PFSK-1 (cell line): ENCODE measurements at regions not wholly inside any gene's neighbourhood (a gene's known extent, or its start where the extent isn't known, plus 50 kb on each side); places are given as distances from the start of the nearest gene placed in this dataset.

Source experiments
- FOXP2 ChIP-seq: optimal IDR thresholded peaks from 2 replicates; pipeline ENCODE3; 2011; ENCODE audit warnings: borderline replicate concordance, control low read depth, inconsistent platforms; ENCODE audit not compliant: insufficient read depth; ENCODE audit errors: extremely low read length, extremely low read depth
- POLR2AphosphoS5 ChIP-seq: IDR thresholded peaks from 2 replicates; pipeline ENCODE4 v1.6.1; 2012; ENCODE audit warnings: low read depth, mild to moderate bottlenecking, control low read depth, low read length, moderate library complexity
- SIN3A ChIP-seq: IDR thresholded peaks from 2 replicates; pipeline ENCODE4 v1.6.1; 2012; ENCODE audit warnings: mild to moderate bottlenecking, low read length, moderate library complexity, borderline replicate concordance; ENCODE audit not compliant: insufficient read depth
- TAF1 ChIP-seq: IDR thresholded peaks from 2 replicates; pipeline ENCODE4 v1.6.1; 2012; ENCODE audit warnings: low read length, control low read depth, borderline replicate concordance; ENCODE audit not compliant: insufficient read depth
- TF ChIP-seq, protein P1 (sequence below), 2 experiments: IDR thresholded peaks; 2 replicates each; pipeline versions ENCODE4 v1.6.1 to v1.8.0; 2011 to 2012; ENCODE audit warnings: low read depth in 2 of 2, low read length in 2 of 2, control low read depth in 1 of 2, inconsistent platforms in 1 of 2, mild to moderate bottlenecking in 1 of 2, moderate library complexity in 1 of 2; ENCODE audit not compliant: insufficient read depth in 1 of 2

DNA sequence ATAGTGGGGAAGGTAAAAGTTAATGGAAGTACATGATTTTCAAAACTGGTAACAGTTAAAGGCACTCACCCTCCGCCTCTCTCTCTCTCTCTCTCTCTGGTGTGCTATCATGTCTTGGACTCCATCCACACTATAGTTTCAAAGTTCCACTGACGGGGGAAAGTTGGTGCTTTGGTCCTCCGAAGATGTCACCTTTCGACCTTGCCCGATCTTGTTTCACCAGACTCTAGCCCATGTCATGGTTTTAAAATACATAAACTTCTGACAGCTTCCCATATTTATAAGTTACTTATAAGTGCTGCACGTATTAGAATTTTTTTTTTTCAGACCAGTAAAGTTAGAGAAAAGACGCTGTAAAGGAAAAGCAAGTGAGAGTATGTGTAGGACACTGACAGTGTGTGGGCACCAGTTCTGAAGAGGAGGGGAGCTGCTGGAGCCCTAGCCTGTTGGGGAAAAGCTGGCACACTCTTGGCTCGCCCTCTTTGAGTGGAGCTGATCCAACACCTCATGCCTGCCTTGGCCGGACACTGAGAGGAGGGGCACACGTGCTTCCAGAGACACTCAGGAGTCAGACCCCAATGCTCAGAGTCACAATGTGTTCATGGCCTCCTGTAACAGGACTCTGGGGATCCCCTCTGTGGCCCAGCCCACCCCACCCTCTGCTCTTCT, 200.5 kb upstream of the TPM1 start:
- TF ChIP-seq, protein P1, sequence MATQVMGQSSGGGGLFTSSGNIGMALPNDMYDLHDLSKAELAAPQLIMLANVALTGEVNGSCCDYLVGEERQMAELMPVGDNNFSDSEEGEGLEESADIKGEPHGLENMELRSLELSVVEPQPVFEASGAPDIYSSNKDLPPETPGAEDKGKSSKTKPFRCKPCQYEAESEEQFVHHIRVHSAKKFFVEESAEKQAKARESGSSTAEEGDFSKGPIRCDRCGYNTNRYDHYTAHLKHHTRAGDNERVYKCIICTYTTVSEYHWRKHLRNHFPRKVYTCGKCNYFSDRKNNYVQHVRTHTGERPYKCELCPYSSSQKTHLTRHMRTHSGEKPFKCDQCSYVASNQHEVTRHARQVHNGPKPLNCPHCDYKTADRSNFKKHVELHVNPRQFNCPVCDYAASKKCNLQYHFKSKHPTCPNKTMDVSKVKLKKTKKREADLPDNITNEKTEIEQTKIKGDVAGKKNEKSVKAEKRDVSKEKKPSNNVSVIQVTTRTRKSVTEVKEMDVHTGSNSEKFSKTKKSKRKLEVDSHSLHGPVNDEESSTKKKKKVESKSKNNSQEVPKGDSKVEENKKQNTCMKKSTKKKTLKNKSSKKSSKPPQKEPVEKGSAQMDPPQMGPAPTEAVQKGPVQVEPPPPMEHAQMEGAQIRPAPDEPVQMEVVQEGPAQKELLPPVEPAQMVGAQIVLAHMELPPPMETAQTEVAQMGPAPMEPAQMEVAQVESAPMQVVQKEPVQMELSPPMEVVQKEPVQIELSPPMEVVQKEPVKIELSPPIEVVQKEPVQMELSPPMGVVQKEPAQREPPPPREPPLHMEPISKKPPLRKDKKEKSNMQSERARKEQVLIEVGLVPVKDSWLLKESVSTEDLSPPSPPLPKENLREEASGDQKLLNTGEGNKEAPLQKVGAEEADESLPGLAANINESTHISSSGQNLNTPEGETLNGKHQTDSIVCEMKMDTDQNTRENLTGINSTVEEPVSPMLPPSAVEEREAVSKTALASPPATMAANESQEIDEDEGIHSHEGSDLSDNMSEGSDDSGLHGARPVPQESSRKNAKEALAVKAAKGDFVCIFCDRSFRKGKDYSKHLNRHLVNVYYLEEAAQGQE (IDR thresholded peaks at IDR 0.05; ENCODE audit: insufficient read depth in 1 of 2, low read depth in 2 of 2, low read length in 2 of 2): no peak
- TF ChIP-seq POLR2AphosphoS5 (no peak), FOXP2 (no peak), TAF1 (no peak)

DNA sequence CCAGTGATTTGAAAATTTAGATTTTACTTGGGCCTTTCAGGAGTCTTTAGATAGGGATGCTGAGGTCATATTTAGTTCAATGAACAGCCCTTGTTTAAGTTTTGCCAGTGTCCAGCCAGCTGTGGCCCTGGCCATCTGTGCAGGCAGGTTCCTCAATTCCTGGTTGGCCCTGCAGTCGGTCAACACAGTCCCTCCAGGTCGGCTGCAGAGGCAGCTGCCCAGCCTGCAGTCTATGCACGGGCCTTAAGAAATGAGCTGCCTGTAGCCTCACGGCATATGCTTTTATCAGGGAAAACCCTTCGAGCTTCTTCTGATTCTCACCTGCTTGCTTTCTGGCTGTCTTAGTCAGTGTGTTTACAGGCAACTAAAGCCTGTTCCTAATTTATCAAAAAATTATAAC, 199.2 kb upstream of the TPM1 start:
- no peak for TF ChIP-seq POLR2AphosphoS5
- TF ChIP-seq, protein P1 (IDR thresholded peaks at IDR 0.05; ENCODE audit: insufficient read depth in 1 of 2, low read depth in 2 of 2, low read length in 2 of 2): no peak

DNA sequence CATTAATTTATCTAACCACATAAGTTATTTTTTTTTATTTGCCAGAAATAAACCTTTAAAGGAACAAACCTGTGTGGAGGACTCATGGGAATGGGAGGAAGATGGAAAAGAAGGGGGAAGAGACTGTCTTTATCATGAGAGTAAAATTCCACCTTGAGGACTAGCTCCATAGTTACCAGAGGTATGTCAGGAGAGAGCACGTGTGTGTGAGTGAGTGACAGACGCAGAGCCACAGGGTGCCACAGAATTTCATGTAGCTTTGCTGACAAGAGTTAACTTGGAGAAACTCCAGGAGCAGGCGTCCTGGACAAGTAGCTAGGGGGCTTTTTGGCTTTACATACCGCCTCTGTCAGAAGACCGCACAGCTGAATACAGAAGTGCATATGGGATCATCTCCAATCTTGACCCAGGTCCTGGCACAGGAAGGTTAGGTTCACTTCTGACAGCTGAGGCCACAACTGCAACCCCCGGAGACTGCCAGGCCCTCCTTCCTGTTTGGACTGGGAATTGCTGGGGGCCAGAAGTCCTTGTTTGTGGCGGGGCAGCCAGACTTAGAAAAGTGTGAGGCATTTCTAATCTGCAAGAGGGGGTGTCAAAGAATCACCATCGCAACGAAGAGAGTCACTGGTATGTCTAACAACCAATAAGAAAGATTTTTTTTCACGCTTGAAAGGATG, 197.8 kb upstream of the TPM1 start:
- no peak for TF ChIP-seq FOXP2
- no peak for TF ChIP-seq TAF1
- no peak for TF ChIP-seq POLR2AphosphoS5
- no peak for TF ChIP-seq SIN3A
- TF ChIP-seq, protein P1 (IDR thresholded peaks at IDR 0.05; ENCODE audit: insufficient read depth in 1 of 2, low read depth in 2 of 2, low read length in 2 of 2): no peak

DNA sequence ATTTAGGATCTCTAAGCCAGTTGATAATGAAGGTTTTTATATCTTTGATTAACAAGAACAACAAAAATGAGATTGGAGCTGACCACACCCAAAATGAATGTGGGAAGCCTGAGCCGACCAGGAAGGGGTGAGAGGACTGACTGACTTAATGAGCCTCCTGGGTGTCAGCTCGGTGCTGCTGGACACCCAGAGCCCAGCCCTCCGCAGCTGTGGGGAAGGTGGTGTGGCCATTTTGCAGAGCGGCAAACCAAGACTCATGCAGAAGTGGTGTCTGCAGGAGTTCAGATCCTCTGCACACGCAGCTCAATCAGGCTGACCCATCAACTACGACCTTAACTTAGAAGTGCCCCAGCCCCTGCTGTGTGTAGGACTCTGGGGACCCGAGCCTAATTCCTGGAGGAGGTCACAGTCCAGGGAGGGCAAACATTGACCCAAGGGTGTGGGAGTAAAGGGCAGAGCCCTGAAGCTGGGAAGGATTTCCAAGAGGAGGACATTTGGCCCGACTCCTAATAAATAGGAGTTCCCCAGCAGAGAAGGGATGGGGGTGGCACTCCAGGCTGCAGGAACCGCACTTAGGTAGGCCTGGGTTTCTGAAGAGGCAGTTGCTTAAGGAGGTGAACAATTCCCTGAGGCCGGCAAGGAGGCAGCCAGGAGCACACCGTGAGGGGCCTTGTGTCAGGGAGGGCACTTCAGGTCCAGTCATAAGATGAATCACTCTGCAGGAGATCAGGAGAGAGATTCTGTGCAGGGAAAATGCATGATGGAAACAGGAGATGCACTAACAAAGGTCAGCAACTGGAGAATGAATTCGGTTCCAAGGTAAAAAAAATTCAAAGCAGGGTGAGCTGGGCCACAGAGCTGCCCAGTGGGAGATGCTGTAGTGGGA, 197.1 kb upstream of the TPM1 start:
- TF ChIP-seq, protein P1 (IDR thresholded peaks at IDR 0.05; ENCODE audit: insufficient read depth in 1 of 2, low read depth in 2 of 2, low read length in 2 of 2): no peak
- no peak for TF ChIP-seq FOXP2
- no peak for TF ChIP-seq TAF1
- TF ChIP-seq POLR2AphosphoS5: no peak
- no peak for TF ChIP-seq SIN3A
